HepG2 (cell line): ENCODE measurements at regions not wholly inside any gene's neighbourhood (a gene's known extent, or its start where the extent isn't known, plus 50 kb on each side); places are given as distances from the start of the nearest gene placed in this dataset.
A peak's percentile ranks its signal among the peaks of the same experiment; 100 is the strongest.

Source experiments
- ATAC-seq: fragments of 200-7000 bp; cut with Tn5 transposase; 3 replicates; pipeline ENCODE4 v1.9.1; 2020; ENCODE audit warnings: mild to moderate bottlenecking, moderate library complexity
- BruUV-seq: library from RNA; stranded (reverse); fragments of 400-500 nt; replicated peaks from 2 replicates; lab custom pipeline; 2021; lab: Mats Ljungman, UMichigan
- CTCF ChIA-PET: fragments of 300-600 bp; formaldehyde crosslinking; extraction: SDS; loops from one replicate; lab custom pipeline; 2021; ENCODE audit warnings: low total read pairs, inconsistent platforms, low intra/inter-chr PET ratio; lab: Yijun Ruan, JAX
- POLR2A ChIA-PET: fragments of 350-600 bp; sonication (Branson Sonifier 250); formaldehyde crosslinking; loops from one replicate; lab custom pipeline; 2020; ENCODE audit warnings: antibody characterized with exemption, inconsistent platforms; lab: Yijun Ruan, JAX
- DNase-seq: peaks from one replicate; pipeline ENCODE4 v3.0.0-alpha.2; 2015; ENCODE audit warnings: low spot score
- FAIRE-seq: peaks from 3 replicates; lab custom pipeline; 2011; peaks lifted over from hg19 to GRCh38; lab: Jason Lieb, UNC
- H2AFZ ChIP-seq: one replicate; pipeline ENCODE4 v1.6.1; 2011; ENCODE audit warnings: low read length, inconsistent platforms
- H3K27ac ChIP-seq: fragments of 300-600 bp; 3 replicates; pipeline ENCODE4 v1.8.0; 2011; ENCODE audit warnings: mixed run types, mild to moderate bottlenecking, mixed read lengths, low read length, inconsistent platforms; ENCODE audit not compliant: insufficient read depth; ENCODE audit errors: extremely low read length
- H3K27me3 ChIP-seq, 2 experiments: fragments of 200-600 bp in 1 of 2; 2 replicates in 1 of 2; 3 replicates in 1 of 2; pipeline versions ENCODE4 v1.6.0 to v1.8.0; 2011; ENCODE audit warnings: low read length in 2 of 2, mild to moderate bottlenecking in 2 of 2, moderate library complexity in 2 of 2, inconsistent platforms in 1 of 2; ENCODE audit not compliant: insufficient read depth in 2 of 2, control insufficient read depth in 1 of 2
- H3K36me3 ChIP-seq, 2 experiments: fragments of 200-600 bp in 1 of 2; replicated peaks in 1 of 2; 2 replicates in 1 of 2; 3 replicates in 1 of 2; pipeline versions ENCODE4 v1.5.1 to v1.8.0; 2011; ENCODE audit warnings: low read length in 2 of 2, inconsistent platforms in 1 of 2; ENCODE audit not compliant: insufficient read depth in 2 of 2, control insufficient read depth in 1 of 2
- H3K4me1 ChIP-seq: 2 replicates; pipeline ENCODE4 v1.5.1; 2012; ENCODE audit warnings: low read length, inconsistent platforms; ENCODE audit not compliant: insufficient read depth
- H3K4me2 ChIP-seq: 2 replicates; pipeline ENCODE4 v1.6.0; 2011; ENCODE audit warnings: low read depth, low read length, inconsistent platforms
- H3K4me3 ChIP-seq, 3 experiments: fragments of 200-600 bp in 1 of 3; sonication (generic), shearing (Covaris generic) in 1 of 3; replicated peaks in 1 of 3; 2 replicates each; pipeline ENCODE4 v1.5.1; 2011 to 2016; ENCODE audit warnings: low read length in 3 of 3, inconsistent platforms in 2 of 3, low read depth in 2 of 3, mild to moderate bottlenecking in 2 of 3, control low read depth in 1 of 3, mixed read lengths in 1 of 3; ENCODE audit not compliant: insufficient read depth in 1 of 3
- H3K79me2 ChIP-seq: one replicate; pipeline ENCODE4 v1.6.1; 2011; ENCODE audit warnings: low read length, inconsistent platforms; ENCODE audit not compliant: insufficient read depth
- H3K9ac ChIP-seq: 2 replicates; pipeline ENCODE4 v1.6.0; 2011; ENCODE audit warnings: mild to moderate bottlenecking, low read depth, low read length, inconsistent platforms; ENCODE audit not compliant: insufficient read depth
- H3K9me3 ChIP-seq: 2 replicates; pipeline ENCODE4 v1.5.1; 2012; ENCODE audit warnings: mild to moderate bottlenecking, low read length
- H4K20me1 ChIP-seq: 2 replicates; pipeline ENCODE4 v1.6.0; 2011; ENCODE audit warnings: inconsistent platforms, mild to moderate bottlenecking, low read length, moderate library complexity; ENCODE audit not compliant: insufficient read depth
- MAFK ChIP-seq, 2 experiments: IDR thresholded peaks in 1 of 2; conservative IDR thresholded peaks in 1 of 2; 2 replicates each; pipeline ENCODE4 v1.6.1; 2011; ENCODE audit warnings: improper control_type of control experiment in 2 of 2, low read length in 2 of 2
- RNF219 ChIP-seq: sonication (generic); formaldehyde crosslinking; IDR thresholded peaks from 2 replicates; pipeline ENCODE4 v1.5.0; 2020; ENCODE audit warnings: mild to moderate bottlenecking, missing genetic modification reagents
- SCMH1 ChIP-seq: sonication (generic); formaldehyde crosslinking; IDR thresholded peaks from 2 replicates; pipeline ENCODE4 v1.9.0; 2021; ENCODE audit warnings: missing genetic modification reagents, mild to moderate bottlenecking, borderline replicate concordance
- SMC3 ChIP-seq: IDR thresholded peaks from 2 replicates; pipeline ENCODE4 v1.6.1; 2011; ENCODE audit warnings: low read length, improper control_type of control experiment
- SP4 ChIP-seq: sonication (generic); formaldehyde crosslinking; IDR thresholded peaks from 2 replicates; pipeline ENCODE4 v1.8.1; 2023; ENCODE audit warnings: mild to moderate bottlenecking, missing genetic modification reagents
- ZNF563 ChIP-seq: sonication (generic); formaldehyde crosslinking; IDR thresholded peaks from 2 replicates; pipeline ENCODE4 v1.8.0; 2022; ENCODE audit warnings: mild to moderate bottlenecking, moderate library complexity, missing genetic modification reagents
- WGBS: methylation state at CpG from one replicate; pipeline ENCODE4 v1.1.6; 2017; ENCODE audit warnings: low lambda C conversion rate; 5-methylcytosine and 5-hydroxymethylcytosine counted together
- in situ Hi-C: cut with HindIII; loops from 2 replicates; pipeline ENCODE4 v1.10.0; 2017; ENCODE audit warnings: low pct_unique_long_range_greater_than_20kb; ENCODE audit not compliant: extremely low pct_ligation_motif_present
- intact Hi-C: fragments of 100-400 bp; cut with micrococcal nuclease; formaldehyde crosslinking; loops from one replicate; pipeline ENCODE4 v1.10.0; 2022; ENCODE audit not compliant: unreplicated experiment

- no peak overlapping the region for H3K4me2 ChIP-seq
- DNase-seq (no peak), ATAC-seq (no peak), FAIRE-seq (no peak)
- CTCF ChIA-PET, result no interaction called here
- POLR2A ChIA-PET, result no interaction called here
- no peak overlapping the region for H2AFZ ChIP-seq
- H3K9me3 ChIP-seq, result no peaks in the 10 kb centered on the region
- no TSS peak for BruUV-seq
- H3K4me1 ChIP-seq, result no peaks in the 10 kb centered on the region
- no peaks in the 10 kb centered on the region for H3K36me3 ChIP-seq
- intact Hi-C loops, result no loop called here
- no peaks in the 10 kb centered on the region for H3K79me2 ChIP-seq
- TF ChIP-seq RNF219 (CRISPR knock-in tag), result no peak
- TF ChIP-seq SMC3, result no peak
- no peak for TF ChIP-seq SP4 (CRISPR knock-in tag)
- TF ChIP-seq ZNF563 (CRISPR knock-in tag), result no peak
- in situ Hi-C loops, result no loop called here
- no peaks in the 10 kb centered on the region for H3K27me3 ChIP-seq
- no peak overlapping the region for H3K27ac ChIP-seq
- H3K4me3 ChIP-seq, result no peak overlapping the region
- no peaks in the 10 kb centered on the region for H4K20me1 ChIP-seq
- 8% methylated on average over 6 of the region's 6 CpGs for WGBS
- no peak overlapping the region for H3K9ac ChIP-seq
Observed at GRCh38 chr5:5979761-5980537, 398.4 kb downstream of the MED10 start.

GRCh38 chr5:5979377-5979760 is 399.0 kb downstream of the MED10 start:
- no TSS peak for BruUV-seq
- in situ Hi-C loops, result no loop called here

More at GRCh38 chr5:5979377-5979760, 399.0 kb downstream of the MED10 start:
- H3K36me3 ChIP-seq, result no peaks in the 10 kb centered on the region
- H3K4me1 ChIP-seq, result no peaks in the 10 kb centered on the region
- DNase-seq (no peak), FAIRE-seq (no peak), ATAC-seq (no peak)
- H3K9ac ChIP-seq, result no peak overlapping the region
- no peaks in the 10 kb centered on the region for H3K79me2 ChIP-seq
- WGBS, result 43% methylated on average over 3 of the region's 3 CpGs
- CTCF ChIA-PET, result no interaction called here
- H4K20me1 ChIP-seq, result no peaks in the 10 kb centered on the region
- TF ChIP-seq SCMH1 (CRISPR knock-in tag) (no peak), MAFK (conservative IDR thresholded peaks at IDR 0.05 in 1 of 2, IDR thresholded peaks at IDR 0.05 in 1 of 2; ENCODE audit: low read length in 2 of 2) (0 out of 4 replicates have a peak, but pooled peaks of 1 of the 2 experiments have one; percentile 0)
- H3K9me3 ChIP-seq, result no peaks in the 10 kb centered on the region
- POLR2A ChIA-PET, result no interaction called here
- no peak overlapping the region for H3K4me3 ChIP-seq
- H3K27me3 ChIP-seq, result no peaks in the 10 kb centered on the region
- no peak overlapping the region for H3K4me2 ChIP-seq
- intact Hi-C loops, result no loop called here
- no peak overlapping the region for H3K27ac ChIP-seq
- no peak overlapping the region for H2AFZ ChIP-seq
